ENCODE measurements at regions not wholly inside any gene's neighbourhood (a gene's known extent, or its start where the extent isn't known, plus 50 kb on each side); places are given as distances from the start of the nearest gene placed in this dataset.

DNA sequence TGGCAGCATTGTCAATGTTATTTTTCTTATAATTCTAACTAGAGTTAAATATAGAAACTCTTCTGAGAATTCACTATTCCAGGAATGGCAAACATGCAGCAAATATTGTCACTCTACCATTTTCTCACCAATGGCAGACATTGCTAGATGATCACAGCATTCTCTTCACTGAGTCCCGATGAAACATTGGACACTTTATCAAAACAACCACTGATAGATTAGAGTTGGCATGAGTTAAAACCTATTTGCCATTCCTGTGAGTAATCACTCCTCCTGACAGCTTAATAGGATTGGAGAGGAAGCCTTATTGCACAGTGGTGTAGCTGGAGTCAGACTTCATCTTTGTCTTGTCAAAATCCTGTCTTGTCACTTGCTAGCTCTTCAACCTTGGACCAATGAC lies 163.9 kb upstream of the THUMPD2 start (continued):
- no peak for TF ChIP-seq TP53 (CRISPR knock-in tag; IDR thresholded peaks at IDR 0.05)
- TF ChIP-seq, protein P1, sequence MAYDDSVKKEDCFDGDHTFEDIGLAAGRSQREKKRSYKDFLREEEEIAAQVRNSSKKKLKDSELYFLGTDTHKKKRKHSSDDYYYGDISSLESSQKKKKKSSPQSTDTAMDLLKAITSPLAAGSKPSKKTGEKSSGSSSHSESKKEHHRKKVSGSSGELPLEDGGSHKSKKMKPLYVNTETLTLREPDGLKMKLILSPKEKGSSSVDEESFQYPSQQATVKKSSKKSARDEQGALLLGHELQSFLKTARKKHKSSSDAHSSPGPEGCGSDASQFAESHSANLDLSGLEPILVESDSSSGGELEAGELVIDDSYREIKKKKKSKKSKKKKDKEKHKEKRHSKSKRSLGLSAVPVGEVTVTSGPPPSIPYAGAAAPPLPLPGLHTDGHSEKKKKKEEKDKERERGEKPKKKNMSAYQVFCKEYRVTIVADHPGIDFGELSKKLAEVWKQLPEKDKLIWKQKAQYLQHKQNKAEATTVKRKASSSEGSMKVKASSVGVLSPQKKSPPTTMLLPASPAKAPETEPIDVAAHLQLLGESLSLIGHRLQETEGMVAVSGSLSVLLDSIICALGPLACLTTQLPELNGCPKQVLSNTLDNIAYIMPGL (CRISPR knock-in tag; IDR thresholded peaks at IDR 0.05), result no peak
- no peak for TF ChIP-seq IRF2 (CRISPR knock-in tag; IDR thresholded peaks at IDR 0.05; ENCODE audit: borderline replicate concordance, low read depth)
- TF ChIP-seq ESRRA (CRISPR knock-in tag; IDR thresholded peaks at IDR 0.05; ENCODE audit: borderline replicate concordance), result no peak
- TF ChIP-seq, protein P2, sequence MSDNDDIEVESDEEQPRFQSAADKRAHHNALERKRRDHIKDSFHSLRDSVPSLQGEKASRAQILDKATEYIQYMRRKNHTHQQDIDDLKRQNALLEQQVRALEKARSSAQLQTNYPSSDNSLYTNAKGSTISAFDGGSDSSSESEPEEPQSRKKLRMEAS (CRISPR knock-in tag; IDR thresholded peaks at IDR 0.05), result no peak

DNA sequence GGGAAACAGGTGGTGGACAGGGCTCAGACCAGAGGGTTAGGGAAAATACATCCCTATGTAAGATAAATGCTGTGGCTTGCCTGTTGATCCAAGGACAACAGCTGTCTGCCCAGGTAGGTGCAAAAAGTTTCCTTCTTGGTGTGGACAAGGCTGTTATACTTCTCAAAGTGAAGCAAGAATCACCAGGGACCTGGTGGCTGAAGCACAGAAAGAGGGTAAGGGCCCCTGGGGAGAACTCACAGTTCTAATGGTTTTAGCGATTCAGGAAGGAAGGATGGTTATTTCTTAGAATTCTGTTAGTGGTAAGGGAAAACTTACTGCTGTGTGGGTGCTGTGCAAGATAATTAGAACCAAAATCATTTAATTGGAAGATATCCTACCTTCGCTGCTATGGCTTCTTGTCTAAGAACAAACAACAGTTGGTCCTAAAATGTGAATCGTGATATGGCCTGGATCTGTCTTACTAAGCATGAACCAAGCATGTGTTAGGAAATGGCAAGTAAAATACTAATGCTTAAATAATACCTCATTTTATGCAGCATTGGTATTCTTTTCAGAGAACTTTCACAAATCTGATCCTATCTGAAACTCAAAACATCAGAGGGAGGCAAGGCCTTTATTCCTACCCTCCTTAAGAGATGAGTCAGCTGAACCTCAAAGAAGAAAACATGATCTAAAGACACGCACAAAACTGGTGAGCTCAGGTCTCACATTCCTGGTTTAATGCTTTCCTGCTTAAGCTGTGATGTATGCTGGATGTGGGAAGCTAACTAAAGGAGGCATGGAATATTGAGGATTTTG lies 159.2 kb upstream of the THUMPD2 start:
- TF ChIP-seq, protein P3, sequence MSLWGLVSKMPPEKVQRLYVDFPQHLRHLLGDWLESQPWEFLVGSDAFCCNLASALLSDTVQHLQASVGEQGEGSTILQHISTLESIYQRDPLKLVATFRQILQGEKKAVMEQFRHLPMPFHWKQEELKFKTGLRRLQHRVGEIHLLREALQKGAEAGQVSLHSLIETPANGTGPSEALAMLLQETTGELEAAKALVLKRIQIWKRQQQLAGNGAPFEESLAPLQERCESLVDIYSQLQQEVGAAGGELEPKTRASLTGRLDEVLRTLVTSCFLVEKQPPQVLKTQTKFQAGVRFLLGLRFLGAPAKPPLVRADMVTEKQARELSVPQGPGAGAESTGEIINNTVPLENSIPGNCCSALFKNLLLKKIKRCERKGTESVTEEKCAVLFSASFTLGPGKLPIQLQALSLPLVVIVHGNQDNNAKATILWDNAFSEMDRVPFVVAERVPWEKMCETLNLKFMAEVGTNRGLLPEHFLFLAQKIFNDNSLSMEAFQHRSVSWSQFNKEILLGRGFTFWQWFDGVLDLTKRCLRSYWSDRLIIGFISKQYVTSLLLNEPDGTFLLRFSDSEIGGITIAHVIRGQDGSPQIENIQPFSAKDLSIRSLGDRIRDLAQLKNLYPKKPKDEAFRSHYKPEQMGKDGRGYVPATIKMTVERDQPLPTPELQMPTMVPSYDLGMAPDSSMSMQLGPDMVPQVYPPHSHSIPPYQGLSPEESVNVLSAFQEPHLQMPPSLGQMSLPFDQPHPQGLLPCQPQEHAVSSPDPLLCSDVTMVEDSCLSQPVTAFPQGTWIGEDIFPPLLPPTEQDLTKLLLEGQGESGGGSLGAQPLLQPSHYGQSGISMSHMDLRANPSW (CRISPR knock-in tag; conservative IDR thresholded peaks at IDR 0.05; ENCODE audit: low read depth), result no peak
- TF ChIP-seq, protein P4, sequence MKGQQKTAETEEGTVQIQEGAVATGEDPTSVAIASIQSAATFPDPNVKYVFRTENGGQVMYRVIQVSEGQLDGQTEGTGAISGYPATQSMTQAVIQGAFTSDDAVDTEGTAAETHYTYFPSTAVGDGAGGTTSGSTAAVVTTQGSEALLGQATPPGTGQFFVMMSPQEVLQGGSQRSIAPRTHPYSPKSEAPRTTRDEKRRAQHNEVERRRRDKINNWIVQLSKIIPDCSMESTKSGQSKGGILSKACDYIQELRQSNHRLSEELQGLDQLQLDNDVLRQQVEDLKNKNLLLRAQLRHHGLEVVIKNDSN (CRISPR knock-in tag; IDR thresholded peaks at IDR 0.05), result no peak
- TF ChIP-seq, protein P5, sequence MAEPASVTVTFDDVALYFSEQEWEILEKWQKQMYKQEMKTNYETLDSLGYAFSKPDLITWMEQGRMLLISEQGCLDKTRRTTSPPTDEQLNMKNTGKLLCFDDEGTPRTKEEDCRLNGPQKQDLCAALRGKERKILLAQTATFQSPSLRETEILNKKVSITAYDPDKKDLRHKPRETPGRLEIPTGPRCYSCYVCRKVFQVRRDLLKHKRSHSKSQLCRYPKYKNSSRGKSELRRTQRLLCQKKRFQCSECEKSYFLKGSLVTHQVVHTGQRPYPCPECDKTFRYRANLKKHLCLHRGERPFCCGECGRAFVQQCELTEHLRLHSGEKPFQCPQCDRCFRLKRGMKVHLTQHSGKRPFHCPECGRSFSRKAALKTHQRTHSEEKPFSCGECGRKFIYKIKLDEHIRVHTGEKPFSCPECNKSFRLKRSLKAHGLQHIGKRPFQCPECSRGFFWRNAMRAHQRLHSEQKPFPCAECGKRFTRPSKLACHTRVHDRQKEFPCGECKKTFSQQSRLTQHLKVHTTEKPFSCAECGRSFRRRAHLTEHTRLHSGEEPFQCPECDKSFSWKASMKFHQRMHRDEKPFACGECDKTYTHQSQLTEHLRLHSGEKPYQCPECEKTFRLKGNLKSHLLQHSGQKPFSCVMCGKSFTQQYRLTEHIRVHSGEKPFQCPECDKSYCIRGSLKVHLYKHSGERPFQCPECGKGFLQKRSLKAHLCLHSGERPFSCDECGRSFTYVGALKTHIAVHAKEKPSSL (CRISPR knock-in tag; conservative IDR thresholded peaks at IDR 0.05), result no peak
- TF ChIP-seq TEAD1 (CRISPR knock-in tag; IDR thresholded peaks at IDR 0.05), result no peak
- TF ChIP-seq MYBL2 (CRISPR knock-in tag; IDR thresholded peaks at IDR 0.05), result no peak
- no peak for TF ChIP-seq NFE2L1 (CRISPR knock-in tag; IDR thresholded peaks at IDR 0.05)
- TF ChIP-seq, protein P2 (CRISPR knock-in tag; IDR thresholded peaks at IDR 0.05), result no peak
- TF ChIP-seq JAZF1 (CRISPR knock-in tag; IDR thresholded peaks at IDR 0.05), result no peak
- TF ChIP-seq GTF2I (CRISPR knock-in tag; conservative IDR thresholded peaks at IDR 0.05), result no peak
- no peak for TF ChIP-seq NR2C2 (CRISPR knock-in tag; IDR thresholded peaks at IDR 0.05)
- Mint-ChIP-seq H3K4me3 (no peak overlapping the region), H3K36me3 (no peaks in the 10 kb centered on the region), H3K27ac (no peak overlapping the region), H3K4me1 (0 out of 2 replicates have a peak, but pooled peaks cover 4% of the 10 kb centered on the region), H3K9me3 (peaks cover 17% of the 10 kb centered on the region), H3K27me3 (ENCODE audit: low read depth) (no peaks in the 10 kb centered on the region)
- ChIA-PET CTCF (no interaction called here), POLR2A (no interaction called here)
- no peak for DNase-seq (ENCODE audit: low spot score)
- no peak for ATAC-seq

DNA sequence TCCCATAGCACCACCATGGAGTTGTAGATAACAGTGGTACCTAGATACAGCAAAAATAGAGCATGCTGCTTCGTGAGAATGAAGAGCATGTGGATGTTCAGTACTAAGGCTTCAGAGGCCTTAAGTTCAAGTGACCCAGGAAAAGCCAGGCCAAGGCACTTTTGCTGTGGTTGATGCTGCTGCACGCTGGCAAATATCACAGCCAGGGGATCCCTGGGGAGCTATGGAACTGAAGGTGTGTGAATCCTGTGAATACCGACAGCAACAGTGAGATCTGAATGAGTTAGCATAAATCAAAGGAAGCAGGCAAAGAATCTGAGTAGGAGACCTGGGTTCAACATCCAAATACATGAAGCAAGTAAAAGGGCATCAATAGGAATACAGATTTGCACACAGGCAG lies 158.6 kb upstream of the THUMPD2 start:
- CTCF ChIA-PET, result no interaction called here
- Mint-ChIP-seq H3K27me3 (ENCODE audit: low read depth) (no peaks in the 10 kb centered on the region), H3K4me3 (no peak overlapping the region), H3K36me3 (no peaks in the 10 kb centered on the region), H3K4me1 (0 out of 2 replicates have a peak, but pooled peaks cover 4% of the 10 kb centered on the region), H3K27ac (no peak overlapping the region), H3K9me3 (peaks cover 17% of the 10 kb centered on the region)
- POLR2A ChIA-PET, result no interaction called here
- no peak for TF ChIP-seq ATF1 (CRISPR knock-in tag; IDR thresholded peaks at IDR 0.05)
- TF ChIP-seq HMGA2 (CRISPR knock-in tag; IDR thresholded peaks at IDR 0.05), result no peak
- TF ChIP-seq ZNF396 (CRISPR knock-in tag; IDR thresholded peaks at IDR 0.05; ENCODE audit: borderline replicate concordance), result no peak
- TF ChIP-seq, protein P6, sequence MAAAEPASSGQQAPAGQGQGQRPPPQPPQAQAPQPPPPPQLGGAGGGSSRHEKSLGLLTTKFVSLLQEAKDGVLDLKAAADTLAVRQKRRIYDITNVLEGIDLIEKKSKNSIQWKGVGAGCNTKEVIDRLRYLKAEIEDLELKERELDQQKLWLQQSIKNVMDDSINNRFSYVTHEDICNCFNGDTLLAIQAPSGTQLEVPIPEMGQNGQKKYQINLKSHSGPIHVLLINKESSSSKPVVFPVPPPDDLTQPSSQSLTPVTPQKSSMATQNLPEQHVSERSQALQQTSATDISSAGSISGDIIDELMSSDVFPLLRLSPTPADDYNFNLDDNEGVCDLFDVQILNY (CRISPR knock-in tag; IDR thresholded peaks at IDR 0.05), result no peak
- TF ChIP-seq, protein P7, sequence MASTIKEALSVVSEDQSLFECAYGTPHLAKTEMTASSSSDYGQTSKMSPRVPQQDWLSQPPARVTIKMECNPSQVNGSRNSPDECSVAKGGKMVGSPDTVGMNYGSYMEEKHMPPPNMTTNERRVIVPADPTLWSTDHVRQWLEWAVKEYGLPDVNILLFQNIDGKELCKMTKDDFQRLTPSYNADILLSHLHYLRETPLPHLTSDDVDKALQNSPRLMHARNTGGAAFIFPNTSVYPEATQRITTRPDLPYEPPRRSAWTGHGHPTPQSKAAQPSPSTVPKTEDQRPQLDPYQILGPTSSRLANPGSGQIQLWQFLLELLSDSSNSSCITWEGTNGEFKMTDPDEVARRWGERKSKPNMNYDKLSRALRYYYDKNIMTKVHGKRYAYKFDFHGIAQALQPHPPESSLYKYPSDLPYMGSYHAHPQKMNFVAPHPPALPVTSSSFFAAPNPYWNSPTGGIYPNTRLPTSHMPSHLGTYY (CRISPR knock-in tag; IDR thresholded peaks at IDR 0.05), result no peak
- TF ChIP-seq MXD4 (CRISPR knock-in tag; IDR thresholded peaks at IDR 0.05; ENCODE audit: borderline replicate concordance), result no peak
- no peak for TF ChIP-seq JUN (CRISPR knock-in tag; IDR thresholded peaks at IDR 0.05)
- DNase-seq (ENCODE audit: low spot score) (no peak), ATAC-seq (no peak)

All from WTC11 (cell line).